Renal cortex interstitium (tissue), 11 donors: ENCODE measurements at regions not wholly inside any gene's neighbourhood (a gene's known extent, or its start where the extent isn't known, plus 50 kb on each side); places are given as distances from the start of the nearest gene placed in this dataset.
"Not testable (repeated sequence)": the region's sequence is repeated elsewhere in the genome, so short reads cannot be mapped to it uniquely, and the experiment has no call there.

Experiments
- DNase-seq, 11 donors: peaks; one replicate each; pipeline ENCODE4 v3.0.0-alpha.2; 2013; ENCODE audit warnings: low read depth in 9 of 11, low spot score in 4 of 11; ENCODE audit errors: extremely low read depth in 1 of 11

DNA sequence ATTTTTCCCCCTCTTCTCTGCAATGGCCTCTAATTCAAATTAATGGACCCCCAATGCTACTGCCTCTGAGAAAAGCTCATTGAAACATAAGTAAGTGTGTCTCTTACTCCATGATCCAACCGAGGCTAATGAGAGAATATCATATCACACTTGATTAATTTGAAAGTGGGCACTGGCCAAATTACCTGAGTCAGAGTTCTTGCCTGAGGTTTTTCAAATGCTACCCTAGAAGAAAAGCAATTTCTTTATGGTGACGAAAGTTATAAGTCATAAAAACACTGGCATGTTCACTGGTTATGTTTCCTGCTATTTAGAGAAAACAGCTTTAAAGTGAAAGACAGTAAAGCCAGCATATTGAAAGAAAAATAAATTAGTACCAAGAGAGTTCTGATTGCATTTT is 368.8 kb upstream of the TMPRSS15 start:
- DNase-seq = no peak

- DNase-seq = no peak
Measured at GRCh38 chr21:18772897-18773296, 369.3 kb upstream of the TMPRSS15 start.

- no peak for DNase-seq
Measured at GRCh38 chr21:18776936-18777335, 373.4 kb upstream of the TMPRSS15 start.

- no peak for DNase-seq
Measured at GRCh38 chr21:18782721-18783120, 379.1 kb upstream of the TMPRSS15 start.

DNA sequence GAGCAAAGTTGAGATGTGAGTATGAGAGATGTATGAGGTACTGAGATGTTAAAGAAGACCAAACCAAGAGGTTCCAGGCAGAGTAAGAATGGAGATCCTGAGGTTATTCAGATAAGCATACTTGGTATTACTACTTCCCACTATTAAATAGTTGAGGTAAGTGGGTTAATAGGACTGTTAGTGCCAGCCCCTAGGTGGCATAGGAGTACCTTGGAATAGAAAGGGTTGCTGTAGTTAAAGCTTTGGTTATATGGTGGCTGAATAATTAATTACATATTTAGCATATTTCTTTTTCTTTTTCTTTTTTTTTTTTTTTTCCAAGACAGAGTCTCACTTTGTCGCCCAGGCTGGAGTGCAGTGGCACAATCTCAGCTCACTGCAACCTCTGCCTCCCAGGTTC is 397.9 kb upstream of the TMPRSS15 start:
- no peak for DNase-seq

DNA sequence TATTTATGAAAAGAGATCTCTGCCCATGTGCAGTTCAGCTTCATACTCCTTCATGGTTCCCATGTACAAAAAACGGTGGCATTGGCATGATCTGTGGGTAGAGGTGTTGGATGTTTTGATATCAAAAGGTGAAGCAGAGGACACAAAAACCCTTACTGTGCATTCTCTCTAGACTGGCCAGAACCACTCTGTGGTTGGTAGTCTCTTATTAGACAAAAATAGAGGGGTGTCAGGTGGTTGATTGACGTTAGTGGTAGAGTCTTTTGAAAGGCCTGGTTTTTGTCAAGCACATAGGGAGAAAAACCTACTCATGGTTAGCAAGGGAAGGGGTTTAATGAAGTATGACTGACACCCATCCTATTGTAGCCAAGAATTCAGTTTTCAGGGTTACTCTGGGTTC is 400.0 kb upstream of the TMPRSS15 start:
- no peak for DNase-seq

GRCh38 chr21:18810136-18810535 is 406.6 kb upstream of the TMPRSS15 start:
- no peak for DNase-seq

DNA sequence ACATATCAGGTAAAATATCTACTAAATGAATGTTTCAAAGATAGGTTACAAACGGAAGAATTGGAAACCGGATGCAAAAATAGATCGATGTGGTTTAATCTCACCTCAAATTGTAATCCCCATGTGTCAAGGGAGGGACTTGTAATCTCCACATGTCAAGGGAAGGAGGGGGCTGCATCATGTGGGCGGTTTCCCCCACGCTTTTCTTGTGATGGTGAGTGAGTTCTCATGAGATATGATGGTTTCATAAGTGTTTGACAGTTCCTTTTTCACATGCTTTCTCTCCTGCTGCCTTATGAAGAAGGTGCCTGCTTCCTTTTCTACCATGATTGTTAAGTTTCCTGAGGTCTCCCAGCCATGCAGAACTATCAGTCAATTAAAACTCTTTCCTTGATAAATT is 408.7 kb upstream of the TMPRSS15 start:
- no peak for DNase-seq

- DNase-seq = no peak
Measured at GRCh38 chr21:18819507-18819906, 415.9 kb upstream of the TMPRSS15 start.

DNA sequence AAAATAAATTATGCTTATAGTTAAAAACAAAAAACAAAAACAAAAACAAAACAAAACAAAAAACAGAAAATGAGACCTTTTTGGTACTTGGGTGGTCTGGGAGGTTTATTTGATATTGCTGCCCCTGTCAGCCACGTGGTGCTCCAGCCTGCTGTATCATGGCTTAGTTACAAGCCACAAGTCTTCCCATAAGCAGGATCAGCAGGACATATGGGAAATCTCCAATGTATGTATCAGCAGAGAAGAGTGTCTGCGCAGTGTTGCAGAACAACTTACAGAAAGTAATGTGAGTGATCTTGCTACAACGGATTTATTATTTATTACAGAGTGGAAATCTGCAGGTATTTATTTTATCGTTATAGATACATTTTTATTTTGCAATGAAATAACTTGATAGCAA is 423.0 kb upstream of the TMPRSS15 start:
- DNase-seq = no peak

DNA sequence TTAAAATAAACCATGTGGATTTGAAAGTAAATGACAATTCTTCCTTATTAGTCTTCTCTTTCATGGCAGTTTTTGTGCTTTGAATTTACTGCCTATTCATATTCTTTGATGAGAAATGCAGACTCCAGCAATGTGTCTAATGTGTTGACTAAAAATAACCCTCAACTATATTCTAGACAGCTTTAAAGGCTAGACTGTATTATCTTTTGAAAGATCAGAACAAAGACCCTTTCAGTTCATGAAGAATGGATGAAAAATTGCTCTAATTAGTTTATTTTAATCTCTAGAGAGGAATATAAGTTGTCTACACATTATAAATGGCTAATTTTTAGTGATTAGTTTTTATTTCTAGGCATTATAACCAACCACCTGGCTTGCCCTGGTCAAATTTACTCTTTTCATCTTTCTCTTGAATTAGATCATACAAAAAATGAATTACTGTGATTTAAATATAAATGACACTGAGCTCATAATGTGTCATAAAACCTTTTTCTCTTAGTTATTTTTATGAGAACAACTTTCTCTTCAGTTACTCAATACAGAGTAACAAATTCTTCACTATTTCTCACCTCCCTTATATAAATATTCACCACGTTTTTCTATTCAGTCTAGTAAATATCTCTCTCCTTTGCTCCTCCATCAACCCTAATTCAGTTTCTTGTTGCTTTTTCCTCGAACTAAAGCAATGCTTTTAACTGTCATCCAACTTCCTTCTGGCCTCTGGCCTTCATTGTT is 428.5 kb upstream of the TMPRSS15 start:
- DNase-seq = no peak

GRCh38 chr21:18832950-18833349 is 429.4 kb upstream of the TMPRSS15 start:
- DNase-seq = no peak

- not testable (repeated sequence) for DNase-seq
Measured at GRCh38 chr21:18834121-18834520, 430.5 kb upstream of the TMPRSS15 start.

DNA sequence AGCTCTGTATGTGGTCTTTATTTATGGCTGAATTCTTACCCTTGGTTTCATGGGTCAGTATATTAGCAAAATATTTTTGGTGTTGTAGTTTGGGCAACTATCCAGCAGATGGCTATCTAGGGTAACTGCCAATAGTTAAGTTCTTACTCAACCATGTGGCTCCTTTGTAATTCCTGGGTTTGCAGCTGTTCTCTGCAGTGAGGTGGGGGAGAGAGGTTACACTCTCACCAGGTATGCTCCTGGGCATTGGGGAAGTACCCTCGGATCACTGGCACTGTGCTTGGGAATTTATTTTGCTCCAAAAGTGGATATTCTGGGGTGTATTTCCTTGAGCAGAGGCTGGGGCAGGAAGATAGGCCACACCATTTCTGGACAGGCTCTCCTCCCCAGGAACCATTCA is 436.7 kb upstream of the TMPRSS15 start:
- DNase-seq = no peak

- DNase-seq = not testable (repeated sequence)
Measured at GRCh38 chr21:18857606-18858005, 454.0 kb upstream of the TMPRSS15 start.

- DNase-seq = no peak
Measured at GRCh38 chr21:18869104-18869503, 465.5 kb upstream of the TMPRSS15 start.

DNA sequence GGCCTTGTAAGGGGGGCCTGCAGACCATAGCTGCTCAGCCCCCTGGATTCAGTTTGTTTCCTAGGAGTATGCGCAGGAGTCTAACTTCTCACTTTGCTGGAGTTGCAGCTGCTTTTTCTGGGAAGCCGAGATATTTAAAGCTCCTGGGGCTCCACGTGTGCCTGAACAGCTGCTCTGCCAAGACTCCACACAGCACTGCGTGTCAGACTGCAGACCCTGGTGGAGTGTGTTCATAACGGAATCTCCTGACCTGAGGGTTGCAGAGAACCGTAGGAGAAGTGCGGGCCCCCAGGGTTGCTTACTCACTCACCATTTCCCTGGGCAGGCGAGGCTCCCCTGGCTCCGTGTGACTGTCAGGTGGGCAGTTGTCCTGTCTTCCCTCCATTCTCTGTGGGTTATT is 474.3 kb upstream of the TMPRSS15 start:
- no peak for DNase-seq

- no peak for DNase-seq
Measured at GRCh38 chr21:18887922-18888602, 484.5 kb upstream of the TMPRSS15 start.

- DNase-seq = no peak
Measured at GRCh38 chr21:18893406-18893805, 489.8 kb upstream of the TMPRSS15 start.

DNA sequence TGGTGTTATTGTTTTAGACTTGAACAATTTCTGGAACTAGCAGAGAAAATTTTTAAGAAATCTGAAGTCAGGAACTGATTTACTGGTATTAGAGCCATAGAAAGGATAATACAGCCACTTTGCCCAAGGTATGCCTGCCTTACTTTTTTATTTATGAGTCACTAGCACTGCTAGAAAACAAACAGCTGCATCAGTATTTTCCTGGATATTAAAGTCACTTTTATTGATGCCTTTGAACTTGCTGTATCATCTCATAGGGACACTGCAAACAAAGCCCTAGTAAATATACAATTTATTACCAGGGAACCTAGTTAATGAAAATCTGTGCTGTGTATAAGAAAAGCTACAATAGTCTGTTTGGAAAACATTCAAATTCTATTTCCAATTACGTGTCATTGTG is 490.8 kb upstream of the TMPRSS15 start:
- DNase-seq = no peak

- no peak for DNase-seq
Measured at GRCh38 chr21:18899261-18899660, 495.7 kb upstream of the TMPRSS15 start.
